ENCODE measurements at regions not wholly inside any gene's neighbourhood (a gene's known extent, or its start where the extent isn't known, plus 50 kb on each side); places are given as distances from the start of the nearest gene placed in this dataset.

DNA sequence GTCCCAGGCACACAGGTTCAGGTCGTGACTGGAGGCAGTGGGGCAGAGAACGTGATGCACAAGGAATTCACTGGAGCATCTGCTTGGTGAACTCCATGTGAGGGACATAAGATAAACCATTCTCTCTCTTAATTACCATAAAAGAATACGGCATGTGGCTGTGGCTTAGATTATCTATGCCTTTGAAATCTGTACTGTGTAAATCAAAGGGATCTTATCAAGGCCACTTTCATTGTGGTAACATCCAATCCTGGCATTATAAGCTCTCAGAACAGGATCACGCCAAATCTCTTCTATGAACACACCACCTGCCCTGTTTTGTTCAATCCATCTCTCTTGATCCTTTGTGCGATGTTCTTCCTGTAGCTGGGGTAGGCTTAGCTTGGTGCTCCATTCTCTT, 192.3 kb downstream of the SPATA18 start:
- ChIA-PET CTCF (no interaction called here), POLR2A (no interaction called here)
- H3K4me3 Mint-ChIP-seq, result no peak overlapping the region
- peaks cover 8% of the 10 kb centered on the region for H3K9me3 Mint-ChIP-seq
- no peak overlapping the region for H3K27ac Mint-ChIP-seq
- no peaks in the 10 kb centered on the region for H3K4me1 Mint-ChIP-seq
- no peaks in the 10 kb centered on the region for H3K36me3 Mint-ChIP-seq (ENCODE audit: low read depth)
- no peaks in the 10 kb centered on the region for H3K27me3 Mint-ChIP-seq
- DNase-seq, result no peak

DNA sequence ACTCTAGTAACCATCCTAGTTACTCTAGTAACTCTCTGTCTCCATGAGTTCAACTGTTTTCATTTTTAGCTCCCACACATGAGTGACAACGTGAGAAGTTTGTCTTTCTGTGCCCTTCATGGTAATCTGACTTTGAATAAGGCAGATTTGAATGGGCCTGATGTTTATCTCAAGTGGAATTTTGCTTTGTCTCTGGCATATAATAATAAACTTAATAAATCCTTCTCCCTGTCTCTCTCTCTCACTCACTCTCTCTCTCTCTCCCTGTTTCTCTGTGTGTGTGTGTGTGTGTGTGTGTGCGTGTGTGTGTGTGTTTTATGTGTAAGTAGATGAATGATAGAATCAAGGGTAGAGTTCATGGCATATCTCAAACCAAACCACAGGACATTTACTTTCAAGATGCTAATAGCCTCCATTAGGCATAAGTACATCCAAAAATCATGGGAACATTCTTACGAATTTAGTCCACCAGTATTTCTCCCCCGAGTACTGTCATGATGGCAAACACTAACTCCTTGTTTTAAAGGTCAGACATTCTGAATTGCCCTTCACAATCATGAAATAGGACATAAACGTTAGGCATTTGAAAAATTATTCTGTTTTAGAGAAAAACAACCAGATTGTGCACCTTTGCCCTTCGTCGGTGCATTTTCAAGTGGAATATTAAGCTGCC, 193.1 kb downstream of the SPATA18 start:
- H3K27me3 Mint-ChIP-seq, result no peaks in the 10 kb centered on the region
- H3K27ac Mint-ChIP-seq, result no peak overlapping the region
- no peak overlapping the region for H3K4me3 Mint-ChIP-seq
- no peaks in the 10 kb centered on the region for H3K36me3 Mint-ChIP-seq (ENCODE audit: low read depth)
- no peak for DNase-seq
- H3K9me3 Mint-ChIP-seq, result peaks cover 8% of the 10 kb centered on the region
- ChIA-PET CTCF (no interaction called here), POLR2A (no interaction called here)
- no peaks in the 10 kb centered on the region for H3K4me1 Mint-ChIP-seq

DNA sequence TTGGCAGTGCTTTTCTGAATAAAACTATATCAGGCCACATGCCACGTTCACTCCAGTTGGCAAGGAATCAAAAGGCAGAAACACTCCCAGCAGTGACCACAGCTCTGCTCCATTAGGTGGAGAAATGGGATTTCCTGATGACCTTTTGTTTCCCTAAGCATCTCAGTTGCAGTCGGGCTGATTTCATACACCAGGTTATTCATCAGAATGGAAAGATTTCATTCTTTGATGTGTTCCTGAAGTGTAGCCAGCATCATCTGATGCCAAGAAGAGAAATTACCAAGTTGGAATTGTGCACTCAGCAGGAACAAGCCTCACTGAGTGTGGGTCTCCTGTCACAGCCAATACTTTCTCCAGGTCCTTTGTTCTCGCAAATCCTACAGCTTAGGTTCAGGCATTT, 193.7 kb downstream of the SPATA18 start:
- Mint-ChIP-seq H3K27ac (no peak overlapping the region), H3K36me3 (ENCODE audit: low read depth) (no peaks in the 10 kb centered on the region), H3K9me3 (peaks cover 8% of the 10 kb centered on the region), H3K4me1 (no peaks in the 10 kb centered on the region), H3K27me3 (no peaks in the 10 kb centered on the region), H3K4me3 (no peak overlapping the region)
- ChIA-PET CTCF (no interaction called here), POLR2A (no interaction called here)
- DNase-seq, result no peak

DNA sequence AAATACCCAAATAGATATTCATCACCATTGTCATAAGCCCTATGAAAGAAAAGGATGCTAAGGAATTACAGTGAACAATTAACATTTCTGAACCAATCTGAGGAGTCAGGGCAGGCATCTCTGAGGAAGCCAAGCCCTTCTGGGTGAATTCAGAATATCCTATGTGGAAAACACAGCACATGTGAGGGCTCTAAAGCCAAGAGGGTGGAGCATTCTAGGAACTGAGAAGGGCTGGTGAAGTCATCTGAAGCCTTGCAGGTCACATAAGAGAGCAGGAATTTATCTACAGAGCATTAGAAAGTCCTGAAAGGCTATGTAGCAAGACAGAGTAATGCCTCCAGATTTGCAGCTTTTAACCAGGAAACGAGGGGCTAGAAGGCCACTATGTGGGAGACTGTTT, 195.7 kb downstream of the SPATA18 start:
- Mint-ChIP-seq H3K9me3 (peaks cover 2% of the 10 kb centered on the region), H3K4me3 (no peak overlapping the region), H3K27ac (no peak overlapping the region), H3K36me3 (ENCODE audit: low read depth) (no peaks in the 10 kb centered on the region), H3K27me3 (no peaks in the 10 kb centered on the region), H3K4me1 (no peaks in the 10 kb centered on the region)
- ChIA-PET POLR2A (no interaction called here), CTCF (no interaction called here)
- DNase-seq, result no peak

DNA sequence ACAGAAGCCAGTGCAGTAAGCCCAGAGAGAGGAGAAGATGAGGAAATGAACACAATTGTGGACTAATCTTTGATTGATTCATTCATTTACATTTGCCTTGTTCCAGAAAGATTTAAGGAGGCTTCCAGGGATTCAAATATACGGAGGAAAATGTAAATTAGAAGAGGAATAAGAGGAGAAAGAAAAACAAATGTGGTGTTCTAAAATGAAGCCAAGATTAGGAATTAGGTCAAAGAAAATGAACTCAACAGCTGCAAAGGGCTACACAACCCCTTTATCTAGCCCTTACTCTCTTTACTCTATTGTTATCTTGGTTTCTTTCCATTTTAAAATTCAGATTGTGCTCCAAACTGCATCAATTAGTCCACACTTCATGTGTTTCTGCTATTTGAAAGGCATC, 196.8 kb downstream of the SPATA18 start:
- Mint-ChIP-seq H3K4me3 (no peak overlapping the region), H3K36me3 (ENCODE audit: low read depth) (no peaks in the 10 kb centered on the region), H3K27ac (no peak overlapping the region), H3K27me3 (no peaks in the 10 kb centered on the region), H3K4me1 (no peaks in the 10 kb centered on the region), H3K9me3 (peaks cover 6% of the 10 kb centered on the region)
- no peak for DNase-seq
- ChIA-PET CTCF (no interaction called here), POLR2A (no interaction called here)

DNA sequence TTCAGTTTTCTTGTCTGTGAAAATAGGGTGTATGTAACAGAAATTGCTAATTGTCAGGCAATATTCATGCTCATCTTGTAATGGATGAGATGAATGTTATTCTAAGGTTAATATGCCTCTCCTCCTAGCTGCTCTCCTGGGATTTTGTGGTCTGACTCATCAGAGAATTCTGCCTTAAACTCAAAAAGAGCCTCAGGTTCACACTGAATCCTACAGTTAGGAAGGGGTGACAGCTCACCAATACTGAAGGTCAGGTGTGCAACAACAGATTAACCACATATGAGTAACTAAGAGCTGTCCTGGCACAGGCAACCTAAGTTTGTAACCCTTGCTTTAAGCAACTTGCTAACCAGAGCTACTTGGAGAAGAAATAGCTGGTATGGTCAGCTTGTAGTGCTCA, 197.7 kb downstream of the SPATA18 start:
- CTCF ChIA-PET, result no interaction called here
- POLR2A ChIA-PET, result no interaction called here
- DNase-seq, result no peak
- Mint-ChIP-seq H3K4me1 (no peaks in the 10 kb centered on the region), H3K36me3 (ENCODE audit: low read depth) (no peaks in the 10 kb centered on the region), H3K4me3 (no peak overlapping the region), H3K27me3 (no peaks in the 10 kb centered on the region), H3K27ac (no peak overlapping the region), H3K9me3 (peaks cover 6% of the 10 kb centered on the region)

DNA sequence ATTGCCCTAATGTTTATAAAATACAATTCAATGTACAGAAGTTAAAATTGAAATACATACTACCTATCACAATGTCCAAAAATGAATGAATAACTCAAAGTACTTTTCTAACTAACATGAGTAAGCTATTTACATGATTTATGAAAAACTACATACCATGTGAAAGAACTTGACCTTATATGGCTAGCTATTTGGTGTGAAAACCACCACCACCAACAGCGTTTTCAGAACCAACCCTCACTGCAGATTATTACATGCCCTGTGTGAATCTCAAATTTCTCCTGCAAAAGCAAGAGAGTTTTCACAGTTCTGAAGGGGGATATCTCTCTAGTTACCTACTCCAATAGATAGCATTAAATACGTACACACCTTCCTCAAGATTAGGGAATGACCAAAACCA, 198.5 kb downstream of the SPATA18 start:
- no peaks in the 10 kb centered on the region for H3K4me1 Mint-ChIP-seq
- peaks cover 6% of the 10 kb centered on the region for H3K9me3 Mint-ChIP-seq
- ChIA-PET CTCF (no interaction called here), POLR2A (no interaction called here)
- no peak overlapping the region for H3K27ac Mint-ChIP-seq
- no peaks in the 10 kb centered on the region for H3K36me3 Mint-ChIP-seq (ENCODE audit: low read depth)
- no peak overlapping the region for H3K4me3 Mint-ChIP-seq
- no peak for DNase-seq
- no peaks in the 10 kb centered on the region for H3K27me3 Mint-ChIP-seq

DNA sequence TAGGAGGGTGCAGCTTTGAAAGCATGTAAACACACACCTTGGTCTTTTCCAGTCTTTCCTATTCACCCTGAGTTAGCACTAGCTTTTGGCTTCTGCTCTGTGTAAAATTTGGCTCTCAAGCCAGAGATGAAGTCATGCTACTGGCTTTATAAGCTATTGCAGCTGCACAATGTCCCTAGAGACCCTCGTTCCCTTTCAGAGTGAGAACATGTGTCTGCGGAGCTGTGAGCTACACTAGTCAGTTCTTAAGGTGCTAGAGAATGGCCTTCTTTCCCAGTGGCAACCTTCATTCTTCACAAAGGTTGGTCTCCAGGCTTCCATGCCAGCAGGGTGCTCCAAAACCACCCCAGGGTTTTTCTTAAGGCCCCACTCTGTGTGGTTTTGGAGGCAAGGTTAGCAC, 199.1 kb downstream of the SPATA18 start:
- ChIA-PET POLR2A (no interaction called here), CTCF (no interaction called here)
- Mint-ChIP-seq H3K27me3 (no peaks in the 10 kb centered on the region), H3K4me1 (no peaks in the 10 kb centered on the region), H3K36me3 (ENCODE audit: low read depth) (no peaks in the 10 kb centered on the region), H3K27ac (no peak overlapping the region), H3K9me3 (peaks cover 6% of the 10 kb centered on the region), H3K4me3 (no peak overlapping the region)
- no peak for DNase-seq

DNA sequence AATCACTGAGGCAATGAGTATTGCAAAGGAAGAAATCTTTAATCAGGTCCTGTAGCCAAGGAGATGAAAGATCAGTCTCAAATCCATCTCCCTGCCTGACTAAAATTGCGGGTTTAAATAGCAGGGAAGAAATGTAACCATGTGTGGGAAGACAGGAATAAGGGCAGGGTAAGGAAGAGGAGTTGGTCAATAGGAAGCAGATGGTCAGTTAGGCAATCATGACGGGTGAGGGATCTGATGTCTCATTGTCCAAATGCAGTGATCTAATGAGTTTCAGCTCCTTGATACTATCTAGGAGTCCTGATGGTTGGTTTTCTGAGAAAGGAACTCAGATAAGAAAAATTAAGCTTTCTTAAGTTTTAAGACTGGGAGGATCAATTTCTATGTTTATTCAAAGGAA, 200.8 kb downstream of the SPATA18 start:
- ChIA-PET POLR2A (no interaction called here), CTCF (no interaction called here)
- no peak overlapping the region for H3K4me3 Mint-ChIP-seq
- no peaks in the 10 kb centered on the region for H3K27me3 Mint-ChIP-seq
- peaks cover 6% of the 10 kb centered on the region for H3K9me3 Mint-ChIP-seq
- H3K27ac Mint-ChIP-seq, result no peak overlapping the region
- no peak for DNase-seq
- no peaks in the 10 kb centered on the region for H3K36me3 Mint-ChIP-seq (ENCODE audit: low read depth)
- H3K4me1 Mint-ChIP-seq, result no peaks in the 10 kb centered on the region

DNA sequence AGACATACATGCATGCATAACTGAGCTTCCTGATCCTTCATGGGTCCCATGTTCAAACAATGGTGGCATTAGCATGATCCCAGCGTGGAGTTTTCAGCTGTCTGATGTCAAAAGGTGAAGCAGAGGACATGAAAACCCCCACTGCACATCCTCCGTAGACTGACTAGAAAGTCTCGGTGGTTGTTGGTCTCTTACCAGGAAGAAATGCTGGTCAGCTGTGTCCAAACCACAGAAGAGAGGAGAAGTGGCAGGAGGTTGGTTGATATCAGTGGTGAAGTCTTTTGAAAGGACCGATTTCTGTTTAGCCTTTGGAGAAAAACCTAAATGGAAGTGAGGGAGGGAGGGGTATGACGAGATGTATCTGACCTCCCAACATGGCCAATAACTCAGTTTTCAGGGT, 201.9 kb downstream of the SPATA18 start:
- CTCF ChIA-PET, result no interaction called here
- DNase-seq, result no peak
- POLR2A ChIA-PET, result no interaction called here
- Mint-ChIP-seq H3K4me3 (no peak overlapping the region), H3K27me3 (no peaks in the 10 kb centered on the region), H3K4me1 (no peaks in the 10 kb centered on the region), H3K36me3 (ENCODE audit: low read depth) (no peaks in the 10 kb centered on the region), H3K9me3 (peaks cover 6% of the 10 kb centered on the region), H3K27ac (no peak overlapping the region)

DNA sequence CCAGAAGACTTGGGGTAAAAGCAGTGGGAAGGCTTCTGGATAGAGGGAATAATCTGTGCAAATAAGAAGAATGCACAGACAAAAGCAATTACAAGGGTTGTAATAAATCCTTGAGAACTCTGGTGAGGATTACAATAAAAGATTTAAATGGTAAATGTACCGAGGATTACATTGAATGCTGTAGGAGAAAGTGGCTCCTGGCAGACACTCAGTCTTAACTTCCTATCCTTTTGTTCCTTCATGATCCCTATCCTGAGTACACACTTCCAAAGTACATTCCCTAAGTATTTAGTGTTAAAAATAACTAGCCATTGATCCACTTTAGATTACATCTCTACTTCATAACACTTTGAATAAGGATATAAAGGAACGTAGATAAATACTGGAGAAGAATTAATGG, 205.4 kb downstream of the SPATA18 start:
- Mint-ChIP-seq H3K4me3 (no peak overlapping the region), H3K27me3 (no peaks in the 10 kb centered on the region), H3K27ac (no peak overlapping the region), H3K9me3 (peaks cover 6% of the 10 kb centered on the region), H3K4me1 (no peaks in the 10 kb centered on the region), H3K36me3 (ENCODE audit: low read depth) (no peaks in the 10 kb centered on the region)
- ChIA-PET CTCF (no interaction called here), POLR2A (no interaction called here)
- no peak for DNase-seq

DNA sequence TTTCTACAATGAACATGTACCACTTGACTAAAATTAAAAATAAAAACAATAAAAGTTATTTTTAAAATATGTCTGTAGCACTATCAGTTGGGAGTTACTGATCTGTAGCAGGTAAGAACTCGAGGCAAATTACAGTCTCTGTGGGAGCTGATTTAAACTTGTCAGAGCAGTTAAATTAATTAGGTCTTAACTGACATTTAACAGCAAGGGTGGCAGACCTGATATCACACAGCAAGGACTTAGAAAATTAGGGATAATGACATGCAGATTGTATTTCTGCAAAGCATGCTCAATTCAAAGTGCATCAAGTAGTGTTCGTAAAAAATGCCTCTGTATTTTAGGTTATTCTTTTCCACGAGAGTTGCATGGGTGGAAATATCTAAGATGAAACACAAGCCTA, 208.9 kb downstream of the SPATA18 start:
- no peak for DNase-seq
- Mint-ChIP-seq H3K27me3 (no peaks in the 10 kb centered on the region), H3K4me1 (no peaks in the 10 kb centered on the region), H3K4me3 (no peak overlapping the region), H3K27ac (no peak overlapping the region), H3K9me3 (peaks cover 2% of the 10 kb centered on the region), H3K36me3 (ENCODE audit: low read depth) (no peaks in the 10 kb centered on the region)
- ChIA-PET POLR2A (no interaction called here), CTCF (no interaction called here)

DNA sequence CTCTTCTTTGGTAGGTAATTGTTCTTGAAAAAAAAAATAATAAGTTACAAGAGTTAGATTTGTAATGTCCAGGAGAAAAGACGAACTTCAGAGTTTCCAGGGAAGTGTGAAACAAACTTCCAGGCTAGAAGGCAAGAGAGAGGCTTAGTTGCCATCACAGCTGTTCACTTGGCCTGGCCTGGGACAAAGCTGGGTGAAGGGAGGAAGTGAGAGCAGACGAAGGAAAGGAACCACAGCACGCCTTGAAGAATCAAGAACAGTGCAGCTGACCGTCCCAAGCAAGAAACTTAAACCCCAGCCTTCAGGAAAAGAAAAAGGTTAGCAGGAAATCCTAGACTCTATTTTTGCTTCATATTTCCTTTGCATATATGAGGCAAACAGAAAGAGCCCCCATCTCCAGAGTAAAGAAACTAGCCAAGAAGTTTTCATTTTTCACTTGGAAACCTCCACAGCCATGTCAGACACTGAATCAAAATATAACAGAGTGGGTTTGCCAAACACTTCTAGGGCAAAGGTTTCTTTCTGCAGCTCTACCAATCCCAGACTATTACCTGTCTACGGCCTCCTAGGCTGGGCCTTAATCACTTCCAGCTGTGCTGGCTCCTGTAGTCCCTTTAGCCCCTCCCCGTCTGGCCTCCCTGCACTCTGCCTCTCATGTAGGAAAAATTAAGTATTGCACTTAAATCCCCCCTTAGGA, 209.6 kb downstream of the SPATA18 start:
- POLR2A ChIA-PET, result no interaction called here
- CTCF ChIA-PET, result no interaction called here

DNA sequence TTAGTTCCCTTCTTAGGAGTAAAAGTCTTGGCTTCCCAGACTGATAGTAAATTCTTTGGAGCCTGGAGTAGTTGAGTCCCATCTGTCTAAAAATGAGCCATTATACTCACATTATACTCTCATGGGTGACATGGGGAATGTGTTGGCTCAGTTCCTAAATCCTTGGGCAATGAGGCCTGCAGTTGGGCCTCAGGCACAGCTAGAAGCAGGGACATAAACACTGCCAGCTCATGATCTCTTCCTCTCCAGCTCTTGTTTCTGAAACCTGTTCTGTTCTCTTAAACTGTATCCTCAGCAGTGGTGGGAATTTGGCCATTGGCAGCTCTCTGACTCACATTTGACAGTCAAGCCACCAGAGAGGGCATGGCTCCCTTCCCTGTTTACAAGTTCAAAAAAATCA, 212.5 kb downstream of the SPATA18 start:
- no peaks in the 10 kb centered on the region for H3K4me1 Mint-ChIP-seq
- no peaks in the 10 kb centered on the region for H3K36me3 Mint-ChIP-seq (ENCODE audit: low read depth)
- CTCF ChIA-PET, result interaction anchor here (0.8 kb wide), 1 partner anchor 20 kb away, joined by 3 read pairs; no protein-coding TSS in a partner anchor
- no peak for DNase-seq
- POLR2A ChIA-PET, result no interaction called here
- H3K9me3 Mint-ChIP-seq, result peaks cover 2% of the 10 kb centered on the region
- H3K27ac Mint-ChIP-seq, result no peak overlapping the region
- no peak overlapping the region for H3K4me3 Mint-ChIP-seq
- no peaks in the 10 kb centered on the region for H3K27me3 Mint-ChIP-seq

More for the DNA sequence above, 209.6 kb downstream of the SPATA18 start:
- Mint-ChIP-seq H3K27ac (no peak overlapping the region), H3K27me3 (no peaks in the 10 kb centered on the region), H3K4me1 (no peaks in the 10 kb centered on the region), H3K36me3 (ENCODE audit: low read depth) (no peaks in the 10 kb centered on the region), H3K9me3 (peaks cover 2% of the 10 kb centered on the region), H3K4me3 (no peak overlapping the region)
- no peak for DNase-seq

Measured in activated CD4-positive, alpha-beta T cell treated with anti-CD3 and anti-CD28 coated beads, Interleukin-2, amount 10 ng/mL, durations not matched to agents 7 days and 5 days (primary cell).